ENCODE measurements at regions not wholly inside any gene's neighbourhood (a gene's known extent, or its start where the extent isn't known, plus 50 kb on each side); places are given as distances from the start of the nearest gene placed in this dataset.

DNA sequence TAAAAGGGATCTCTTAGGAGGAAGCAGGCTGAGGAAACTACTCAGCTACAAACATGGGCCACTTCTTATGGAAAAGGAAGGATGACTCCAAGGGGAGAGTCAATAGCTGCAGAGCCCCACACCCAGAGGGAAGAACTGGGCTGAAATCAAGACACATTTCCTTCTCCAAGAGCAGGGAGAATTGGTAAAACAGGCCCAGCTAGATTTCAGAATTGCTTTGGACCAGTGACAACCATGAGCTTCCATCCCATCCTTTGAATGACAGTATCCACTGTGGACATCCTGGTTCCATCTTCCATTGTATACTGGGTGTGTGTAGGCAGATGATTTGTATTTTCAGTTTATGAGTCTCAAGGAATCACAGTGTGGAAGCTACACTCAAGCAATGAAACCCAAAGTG is 267.5 kb downstream of the IRF8 start:
- no peak for TF ChIP-seq MYC (IDR thresholded peaks at IDR 0.05; ENCODE audit: low read depth, low read length)
- no peak for TF ChIP-seq POLR2A (IDR thresholded peaks at IDR 0.05; ENCODE audit: extremely low read depth, insufficient read length)
- TF ChIP-seq MAX (IDR thresholded peaks at IDR 0.05; ENCODE audit: low read depth, low read length) = no peak
- TF ChIP-seq CTCF (IDR thresholded peaks at IDR 0.05; ENCODE audit: low read depth, low read length) = no peak
- DNase-seq (ENCODE audit: low read depth) = no peak

DNA sequence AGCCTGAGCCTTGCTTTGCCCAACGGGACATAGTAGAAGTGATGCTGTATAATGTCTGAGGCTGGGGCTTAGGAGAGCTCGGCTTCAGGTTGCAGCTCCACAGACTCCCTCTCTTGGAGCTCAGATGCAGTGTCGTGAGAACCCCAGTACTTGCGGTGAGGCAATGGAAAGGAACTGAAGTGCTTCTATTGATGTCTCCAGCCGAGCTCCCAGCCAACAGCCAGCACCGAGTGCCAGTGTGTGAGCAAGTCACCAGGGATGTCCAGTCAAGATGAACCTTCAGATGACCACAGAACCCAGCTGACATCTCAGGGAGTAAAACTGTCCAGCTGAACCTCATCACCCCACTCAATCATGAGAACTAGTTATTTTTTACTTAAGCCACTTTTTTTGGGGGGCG is 268.1 kb downstream of the IRF8 start:
- H3K4me3 ChIP-seq (ENCODE audit: low read depth, low read length) = no peak overlapping the region
- no peak for TF ChIP-seq POLR2A (IDR thresholded peaks at IDR 0.05; ENCODE audit: extremely low read depth, insufficient read length)
- no peak for TF ChIP-seq MAX (IDR thresholded peaks at IDR 0.05; ENCODE audit: low read depth, low read length)
- TF ChIP-seq CTCF (IDR thresholded peaks at IDR 0.05; ENCODE audit: low read depth, low read length) = no peak
- TF ChIP-seq MYC (IDR thresholded peaks at IDR 0.05; ENCODE audit: low read depth, low read length) = no peak
- DNase-seq (ENCODE audit: low read depth) = no peak

More for the DNA sequence above, 267.5 kb downstream of the IRF8 start:
- H3K4me3 ChIP-seq (ENCODE audit: low read depth, low read length) = no peak overlapping the region

GRCh38 chr16:86170720-86171119 is 271.8 kb downstream of the IRF8 start:
- no peak overlapping the region for H3K4me3 ChIP-seq (ENCODE audit: low read depth, low read length)
- DNase-seq (ENCODE audit: low read depth) = no peak
- TF ChIP-seq CTCF (IDR thresholded peaks at IDR 0.05; ENCODE audit: low read depth, low read length) (no peak), MYC (IDR thresholded peaks at IDR 0.05; ENCODE audit: low read depth, low read length) (no peak), POLR2A (IDR thresholded peaks at IDR 0.05; ENCODE audit: extremely low read depth, insufficient read length) (no peak), MAX (IDR thresholded peaks at IDR 0.05; ENCODE audit: low read depth, low read length) (no peak)

GRCh38 chr16:86171329-86171728 is 272.4 kb downstream of the IRF8 start:
- no peak for DNase-seq (ENCODE audit: low read depth)
- H3K4me3 ChIP-seq (ENCODE audit: low read depth, low read length) = no peak overlapping the region
- no peak for TF ChIP-seq MAX (IDR thresholded peaks at IDR 0.05; ENCODE audit: low read depth, low read length)
- TF ChIP-seq POLR2A (IDR thresholded peaks at IDR 0.05; ENCODE audit: extremely low read depth, insufficient read length) = no peak
- no peak for TF ChIP-seq MYC (IDR thresholded peaks at IDR 0.05; ENCODE audit: low read depth, low read length)
- TF ChIP-seq CTCF (IDR thresholded peaks at IDR 0.05; ENCODE audit: low read depth, low read length) = no peak

- DNase-seq (ENCODE audit: low read depth) = no peak
- TF ChIP-seq MAX (IDR thresholded peaks at IDR 0.05; ENCODE audit: low read depth, low read length) (no peak), MYC (IDR thresholded peaks at IDR 0.05; ENCODE audit: low read depth, low read length) (no peak), POLR2A (IDR thresholded peaks at IDR 0.05; ENCODE audit: extremely low read depth, insufficient read length) (no peak), CTCF (IDR thresholded peaks at IDR 0.05; ENCODE audit: low read depth, low read length) (no peak)
- no peak overlapping the region for H3K4me3 ChIP-seq (ENCODE audit: low read depth, low read length)
Measured at GRCh38 chr16:86175816-86176215, 276.9 kb downstream of the IRF8 start.

GRCh38 chr16:86176462-86176861 is 277.5 kb downstream of the IRF8 start:
- TF ChIP-seq MAX (IDR thresholded peaks at IDR 0.05; ENCODE audit: low read depth, low read length) = no peak
- TF ChIP-seq MYC (IDR thresholded peaks at IDR 0.05; ENCODE audit: low read depth, low read length) = no peak
- TF ChIP-seq POLR2A (IDR thresholded peaks at IDR 0.05; ENCODE audit: extremely low read depth, insufficient read length) = no peak
- TF ChIP-seq CTCF (IDR thresholded peaks at IDR 0.05; ENCODE audit: low read depth, low read length) = no peak
- no peak overlapping the region for H3K4me3 ChIP-seq (ENCODE audit: low read depth, low read length)
- DNase-seq (ENCODE audit: low read depth) = no peak
